HepG2 (cell line): ENCODE measurements at regions not wholly inside any gene's neighbourhood (a gene's known extent, or its start where the extent isn't known, plus 50 kb on each side); places are given as distances from the start of the nearest gene placed in this dataset.

ENCODE experiments used
- ATAC-seq: fragments of 200-7000 bp; cut with Tn5 transposase; 3 replicates; pipeline ENCODE4 v1.9.1; 2020; ENCODE audit warnings: mild to moderate bottlenecking, moderate library complexity
- BruUV-seq: library from RNA; stranded (reverse); fragments of 400-500 nt; replicated peaks from 2 replicates; lab custom pipeline; 2021; lab: Mats Ljungman, UMichigan
- CTCF ChIA-PET: fragments of 300-600 bp; formaldehyde crosslinking; extraction: SDS; loops from one replicate; lab custom pipeline; 2021; ENCODE audit warnings: low total read pairs, inconsistent platforms, low intra/inter-chr PET ratio; lab: Yijun Ruan, JAX
- POLR2A ChIA-PET: fragments of 350-600 bp; sonication (Branson Sonifier 250); formaldehyde crosslinking; loops from one replicate; lab custom pipeline; 2020; ENCODE audit warnings: antibody characterized with exemption, inconsistent platforms; lab: Yijun Ruan, JAX
- DNase-seq: peaks from one replicate; pipeline ENCODE4 v3.0.0-alpha.2; 2015; ENCODE audit warnings: low spot score
- FAIRE-seq: peaks from 3 replicates; lab custom pipeline; 2011; peaks lifted over from hg19 to GRCh38; lab: Jason Lieb, UNC
- H2AFZ ChIP-seq: one replicate; pipeline ENCODE4 v1.6.1; 2011; ENCODE audit warnings: low read length, inconsistent platforms
- H3K27ac ChIP-seq: fragments of 300-600 bp; 3 replicates; pipeline ENCODE4 v1.8.0; 2011; ENCODE audit warnings: mixed run types, mild to moderate bottlenecking, mixed read lengths, low read length, inconsistent platforms; ENCODE audit not compliant: insufficient read depth; ENCODE audit errors: extremely low read length
- H3K27me3 ChIP-seq, 2 experiments: fragments of 200-600 bp in 1 of 2; 2 replicates in 1 of 2; 3 replicates in 1 of 2; pipeline versions ENCODE4 v1.6.0 to v1.8.0; 2011; ENCODE audit warnings: low read length in 2 of 2, mild to moderate bottlenecking in 2 of 2, moderate library complexity in 2 of 2, inconsistent platforms in 1 of 2; ENCODE audit not compliant: insufficient read depth in 2 of 2, control insufficient read depth in 1 of 2
- H3K36me3 ChIP-seq, 2 experiments: fragments of 200-600 bp in 1 of 2; replicated peaks in 1 of 2; 2 replicates in 1 of 2; 3 replicates in 1 of 2; pipeline versions ENCODE4 v1.5.1 to v1.8.0; 2011; ENCODE audit warnings: low read length in 2 of 2, inconsistent platforms in 1 of 2; ENCODE audit not compliant: insufficient read depth in 2 of 2, control insufficient read depth in 1 of 2
- H3K4me1 ChIP-seq: 2 replicates; pipeline ENCODE4 v1.5.1; 2012; ENCODE audit warnings: low read length, inconsistent platforms; ENCODE audit not compliant: insufficient read depth
- H3K4me2 ChIP-seq: 2 replicates; pipeline ENCODE4 v1.6.0; 2011; ENCODE audit warnings: low read depth, low read length, inconsistent platforms
- H3K4me3 ChIP-seq, 3 experiments: fragments of 200-600 bp in 1 of 3; sonication (generic), shearing (Covaris generic) in 1 of 3; replicated peaks in 1 of 3; 2 replicates each; pipeline ENCODE4 v1.5.1; 2011 to 2016; ENCODE audit warnings: low read length in 3 of 3, inconsistent platforms in 2 of 3, low read depth in 2 of 3, mild to moderate bottlenecking in 2 of 3, control low read depth in 1 of 3, mixed read lengths in 1 of 3; ENCODE audit not compliant: insufficient read depth in 1 of 3
- H3K79me2 ChIP-seq: one replicate; pipeline ENCODE4 v1.6.1; 2011; ENCODE audit warnings: low read length, inconsistent platforms; ENCODE audit not compliant: insufficient read depth
- H3K9ac ChIP-seq: 2 replicates; pipeline ENCODE4 v1.6.0; 2011; ENCODE audit warnings: mild to moderate bottlenecking, low read depth, low read length, inconsistent platforms; ENCODE audit not compliant: insufficient read depth
- H3K9me3 ChIP-seq: 2 replicates; pipeline ENCODE4 v1.5.1; 2012; ENCODE audit warnings: mild to moderate bottlenecking, low read length
- H4K20me1 ChIP-seq: 2 replicates; pipeline ENCODE4 v1.6.0; 2011; ENCODE audit warnings: inconsistent platforms, mild to moderate bottlenecking, low read length, moderate library complexity; ENCODE audit not compliant: insufficient read depth
- PRMT3 ChIP-seq: sonication (generic); formaldehyde crosslinking; IDR thresholded peaks from 2 replicates; pipeline ENCODE4 v1.8.1; 2022; ENCODE audit warnings: low read depth, mild to moderate bottlenecking, moderate library complexity, missing genetic modification reagents, borderline replicate concordance
- ZNF557 ChIP-seq: sonication (generic); formaldehyde crosslinking; IDR thresholded peaks from 2 replicates; pipeline ENCODE4 v1.4.0; 2020; ENCODE audit warnings: missing genetic modification reagents
- WGBS: methylation state at CpG from one replicate; pipeline ENCODE4 v1.1.6; 2017; ENCODE audit warnings: low lambda C conversion rate; 5-methylcytosine and 5-hydroxymethylcytosine counted together
- in situ Hi-C: cut with HindIII; loops from 2 replicates; pipeline ENCODE4 v1.10.0; 2017; ENCODE audit warnings: low pct_unique_long_range_greater_than_20kb; ENCODE audit not compliant: extremely low pct_ligation_motif_present
- intact Hi-C: fragments of 100-400 bp; cut with micrococcal nuclease; formaldehyde crosslinking; loops from one replicate; pipeline ENCODE4 v1.10.0; 2022; ENCODE audit not compliant: unreplicated experiment
- TF ChIP-seq, protein P1 (sequence below): sonication (generic); formaldehyde crosslinking; IDR thresholded peaks from 2 replicates; pipeline ENCODE4 v1.4.0; 2020; ENCODE audit warnings: mild to moderate bottlenecking, low read depth, missing genetic modification reagents
- TF ChIP-seq, protein P2 (sequence below): sonication (generic); formaldehyde crosslinking; IDR thresholded peaks from 2 replicates; pipeline ENCODE4 v1.4.0; 2020; ENCODE audit warnings: missing genetic modification reagents, borderline replicate concordance

DNA sequence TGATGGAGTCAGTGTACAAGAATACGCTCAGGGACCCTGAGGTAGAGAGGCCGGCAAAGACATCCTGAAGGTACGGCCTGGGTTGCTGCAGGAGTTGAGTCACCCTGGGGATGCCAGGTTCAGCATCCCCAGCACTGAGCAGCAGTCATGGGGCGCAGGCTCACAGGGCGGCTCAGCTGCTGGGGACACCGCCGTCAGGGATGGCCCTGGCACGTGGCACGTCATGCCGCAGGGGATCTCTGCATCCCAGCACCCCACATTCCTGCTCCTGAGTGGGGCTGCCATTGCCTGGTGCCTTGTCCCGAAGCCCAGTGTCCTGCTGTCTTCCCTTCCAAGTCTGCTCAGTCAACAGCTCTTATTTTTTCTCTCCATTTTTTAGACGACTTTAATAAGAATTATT is 168.7 kb upstream of the NTM start:
- H4K20me1 ChIP-seq: no peaks in the 10 kb centered on the region
- POLR2A ChIA-PET: no interaction called here
- no TSS peak for BruUV-seq
- H3K4me1 ChIP-seq: no peaks in the 10 kb centered on the region
- H3K4me3 ChIP-seq: no peak overlapping the region
- FAIRE-seq: no peak
- H2AFZ ChIP-seq: no peak overlapping the region
- WGBS: 15% methylated on average over 5 of the region's 12 CpGs
- no peak for DNase-seq
- no peak overlapping the region for H3K27ac ChIP-seq
- intact Hi-C loops (no loop called here), in situ Hi-C loops (no loop called here)
- no peak overlapping the region for H3K4me2 ChIP-seq
- H3K36me3 ChIP-seq: no peaks in the 10 kb centered on the region
- H3K9me3 ChIP-seq: no peaks in the 10 kb centered on the region
- CTCF ChIA-PET: no interaction called here
- no peak overlapping the region for H3K9ac ChIP-seq
- H3K79me2 ChIP-seq: no peaks in the 10 kb centered on the region
- H3K27me3 ChIP-seq: peaks cover 2 to 34% of the 10 kb centered on the region in 2 experiments; a peak in 4 of 5 replicates
- no peak for TF ChIP-seq ZNF557 (CRISPR knock-in tag)
- TF ChIP-seq, protein P1, sequence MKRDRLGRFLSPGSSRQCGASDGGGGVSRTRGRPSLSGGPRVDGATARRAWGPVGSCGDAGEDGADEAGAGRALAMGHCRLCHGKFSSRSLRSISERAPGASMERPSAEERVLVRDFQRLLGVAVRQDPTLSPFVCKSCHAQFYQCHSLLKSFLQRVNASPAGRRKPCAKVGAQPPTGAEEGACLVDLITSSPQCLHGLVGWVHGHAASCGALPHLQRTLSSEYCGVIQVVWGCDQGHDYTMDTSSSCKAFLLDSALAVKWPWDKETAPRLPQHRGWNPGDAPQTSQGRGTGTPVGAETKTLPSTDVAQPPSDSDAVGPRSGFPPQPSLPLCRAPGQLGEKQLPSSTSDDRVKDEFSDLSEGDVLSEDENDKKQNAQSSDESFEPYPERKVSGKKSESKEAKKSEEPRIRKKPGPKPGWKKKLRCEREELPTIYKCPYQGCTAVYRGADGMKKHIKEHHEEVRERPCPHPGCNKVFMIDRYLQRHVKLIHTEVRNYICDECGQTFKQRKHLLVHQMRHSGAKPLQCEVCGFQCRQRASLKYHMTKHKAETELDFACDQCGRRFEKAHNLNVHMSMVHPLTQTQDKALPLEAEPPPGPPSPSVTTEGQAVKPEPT (CRISPR knock-in tag): no peak
- TF ChIP-seq, protein P2, sequence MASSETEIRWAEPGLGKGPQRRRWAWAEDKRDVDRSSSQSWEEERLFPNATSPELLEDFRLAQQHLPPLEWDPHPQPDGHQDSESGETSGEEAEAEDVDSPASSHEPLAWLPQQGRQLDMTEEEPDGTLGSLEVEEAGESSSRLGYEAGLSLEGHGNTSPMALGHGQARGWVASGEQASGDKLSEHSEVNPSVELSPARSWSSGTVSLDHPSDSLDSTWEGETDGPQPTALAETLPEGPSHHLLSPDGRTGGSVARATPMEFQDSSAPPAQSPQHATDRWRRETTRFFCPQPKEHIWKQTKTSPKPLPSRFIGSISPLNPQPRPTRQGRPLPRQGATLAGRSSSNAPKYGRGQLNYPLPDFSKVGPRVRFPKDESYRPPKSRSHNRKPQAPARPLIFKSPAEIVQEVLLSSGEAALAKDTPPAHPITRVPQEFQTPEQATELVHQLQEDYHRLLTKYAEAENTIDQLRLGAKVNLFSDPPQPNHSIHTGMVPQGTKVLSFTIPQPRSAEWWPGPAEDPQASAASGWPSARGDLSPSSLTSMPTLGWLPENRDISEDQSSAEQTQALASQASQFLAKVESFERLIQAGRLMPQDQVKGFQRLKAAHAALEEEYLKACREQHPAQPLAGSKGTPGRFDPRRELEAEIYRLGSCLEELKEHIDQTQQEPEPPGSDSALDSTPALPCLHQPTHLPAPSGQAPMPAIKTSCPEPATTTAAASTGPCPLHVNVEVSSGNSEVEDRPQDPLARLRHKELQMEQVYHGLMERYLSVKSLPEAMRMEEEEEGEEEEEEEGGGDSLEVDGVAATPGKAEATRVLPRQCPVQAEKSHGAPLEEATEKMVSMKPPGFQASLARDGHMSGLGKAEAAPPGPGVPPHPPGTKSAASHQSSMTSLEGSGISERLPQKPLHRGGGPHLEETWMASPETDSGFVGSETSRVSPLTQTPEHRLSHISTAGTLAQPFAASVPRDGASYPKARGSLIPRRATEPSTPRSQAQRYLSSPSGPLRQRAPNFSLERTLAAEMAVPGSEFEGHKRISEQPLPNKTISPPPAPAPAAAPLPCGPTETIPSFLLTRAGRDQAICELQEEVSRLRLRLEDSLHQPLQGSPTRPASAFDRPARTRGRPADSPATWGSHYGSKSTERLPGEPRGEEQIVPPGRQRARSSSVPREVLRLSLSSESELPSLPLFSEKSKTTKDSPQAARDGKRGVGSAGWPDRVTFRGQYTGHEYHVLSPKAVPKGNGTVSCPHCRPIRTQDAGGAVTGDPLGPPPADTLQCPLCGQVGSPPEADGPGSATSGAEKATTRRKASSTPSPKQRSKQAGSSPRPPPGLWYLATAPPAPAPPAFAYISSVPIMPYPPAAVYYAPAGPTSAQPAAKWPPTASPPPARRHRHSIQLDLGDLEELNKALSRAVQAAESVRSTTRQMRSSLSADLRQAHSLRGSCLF (CRISPR knock-in tag): no peak
- TF ChIP-seq PRMT3 (CRISPR knock-in tag): no peak
- no peak for ATAC-seq
